Effector memory CD8-positive, alpha-beta T cell (primary cell): ENCODE measurements at regions not wholly inside any gene's neighbourhood (a gene's known extent, or its start where the extent isn't known, plus 50 kb on each side); places are given as distances from the start of the nearest gene placed in this dataset.

Experiments used
- ATAC-seq: fragments of 150-1000 bp; cut with Tn5 transposase; replicated peaks from 2 replicates; pipeline ENCODE4 v1.10.0; 2021; ENCODE audit warnings: mild to moderate bottlenecking, moderate library complexity
- DNase-seq, 3 experiments: peaks; one replicate each; pipeline ENCODE4 v3.0.0; 2021
- H3K27ac Mint-ChIP-seq, 2 donors: one replicate each; pipeline ENCODE4 v1.8.0; 2022; ENCODE audit warnings: mild to moderate bottlenecking in 2 of 2, mixed read lengths in 2 of 2, moderate library complexity in 2 of 2
- H3K27me3 Mint-ChIP-seq, 2 donors: one replicate each; pipeline ENCODE4 v1.8.0; 2022; ENCODE audit warnings: mixed read lengths in 2 of 2
- H3K36me3 Mint-ChIP-seq: one replicate; pipeline ENCODE4 v1.8.0; 2022; ENCODE audit warnings: mild to moderate bottlenecking, moderate library complexity, mixed read lengths; ENCODE audit not compliant: insufficient read depth
- H3K4me1 Mint-ChIP-seq, 2 donors: one replicate each; pipeline ENCODE4 v1.8.0; 2022; ENCODE audit warnings: low read depth in 2 of 2, mixed read lengths in 2 of 2
- H3K4me3 Mint-ChIP-seq, 2 donors: one replicate each; pipeline ENCODE4 v1.8.0; 2022; ENCODE audit warnings: mild to moderate bottlenecking in 2 of 2, mixed read lengths in 2 of 2, moderate library complexity in 2 of 2
- H3K9me3 Mint-ChIP-seq, 2 donors: one replicate each; pipeline ENCODE4 v1.8.0; 2022; ENCODE audit warnings: mixed read lengths in 2 of 2

- H3K4me3 Mint-ChIP-seq = no peak overlapping the region
- H3K4me1 Mint-ChIP-seq = no peaks in the 10 kb centered on the region
These were observed 1670.1 kb upstream of the ACO1 start for GRCh38 chr9:30714389-30714788.

GRCh38 chr9:30718483-30718882 is 1666.0 kb upstream of the ACO1 start:
- H3K4me3 Mint-ChIP-seq = no peak overlapping the region
- H3K4me1 Mint-ChIP-seq = no peaks in the 10 kb centered on the region
- no peaks in the 10 kb centered on the region for H3K9me3 Mint-ChIP-seq
- no peak for ATAC-seq
- no peak for DNase-seq
- no peak overlapping the region for H3K27ac Mint-ChIP-seq
- no peaks in the 10 kb centered on the region for H3K27me3 Mint-ChIP-seq
- no peaks in the 10 kb centered on the region for H3K36me3 Mint-ChIP-seq

More at GRCh38 chr9:30714389-30714788, 1670.1 kb upstream of the ACO1 start:
- Mint-ChIP-seq H3K9me3 (peaks cover 0 to 2% of the 10 kb centered on the region in 2 donors), H3K27ac (no peak overlapping the region), H3K36me3 (no peaks in the 10 kb centered on the region), H3K27me3 (no peaks in the 10 kb centered on the region)
- DNase-seq = no peak
- ATAC-seq = no peak

- no peaks in the 10 kb centered on the region for H3K9me3 Mint-ChIP-seq
- DNase-seq = no peak
- no peak overlapping the region for H3K4me3 Mint-ChIP-seq
- no peak overlapping the region for H3K27ac Mint-ChIP-seq
- H3K4me1 Mint-ChIP-seq = no peaks in the 10 kb centered on the region
- no peak for ATAC-seq
- H3K36me3 Mint-ChIP-seq = no peaks in the 10 kb centered on the region
- no peaks in the 10 kb centered on the region for H3K27me3 Mint-ChIP-seq
These were observed 1662.4 kb upstream of the ACO1 start for GRCh38 chr9:30722065-30722464.

GRCh38 chr9:30723656-30724055 is 1660.8 kb upstream of the ACO1 start:
- Mint-ChIP-seq H3K27ac (no peak overlapping the region), H3K4me1 (no peaks in the 10 kb centered on the region), H3K9me3 (no peaks in the 10 kb centered on the region), H3K36me3 (no peaks in the 10 kb centered on the region), H3K27me3 (no peaks in the 10 kb centered on the region), H3K4me3 (no peak overlapping the region)
- DNase-seq (no peak), ATAC-seq (no peak)

- H3K27ac Mint-ChIP-seq = no peak overlapping the region
- no peak overlapping the region for H3K4me3 Mint-ChIP-seq
- H3K27me3 Mint-ChIP-seq = no peaks in the 10 kb centered on the region
- DNase-seq (no peak), ATAC-seq (no peak)
- H3K9me3 Mint-ChIP-seq = no peaks in the 10 kb centered on the region
- H3K36me3 Mint-ChIP-seq = no peaks in the 10 kb centered on the region
- H3K4me1 Mint-ChIP-seq = no peaks in the 10 kb centered on the region
These were observed 1652.4 kb upstream of the ACO1 start for GRCh38 chr9:30732060-30732459.

- DNase-seq (no peak), ATAC-seq (no peak)
- Mint-ChIP-seq H3K27me3 (no peaks in the 10 kb centered on the region), H3K27ac (no peak overlapping the region), H3K4me3 (no peak overlapping the region), H3K4me1 (no peaks in the 10 kb centered on the region), H3K36me3 (no peaks in the 10 kb centered on the region), H3K9me3 (peaks cover 0 to 8% of the 10 kb centered on the region in 2 donors)
These were observed 1639.6 kb upstream of the ACO1 start for GRCh38 chr9:30744871-30745270.

GRCh38 chr9:30746589-30746988 is 1637.9 kb upstream of the ACO1 start:
- no peaks in the 10 kb centered on the region for H3K36me3 Mint-ChIP-seq
- no peak overlapping the region for H3K27ac Mint-ChIP-seq
- peaks cover 0 to 8% of the 10 kb centered on the region in 2 donors for H3K9me3 Mint-ChIP-seq
- H3K4me3 Mint-ChIP-seq = no peak overlapping the region
- no peak for DNase-seq
- no peak for ATAC-seq
- H3K27me3 Mint-ChIP-seq = no peaks in the 10 kb centered on the region
- no peaks in the 10 kb centered on the region for H3K4me1 Mint-ChIP-seq

GRCh38 chr9:30757723-30758122 is 1626.7 kb upstream of the ACO1 start:
- no peak for ATAC-seq
- peaks cover 0 to under 1% of the 10 kb centered on the region in 2 donors for H3K9me3 Mint-ChIP-seq

GRCh38 chr9:30758726-30759446 is 1625.6 kb upstream of the ACO1 start:
- Mint-ChIP-seq H3K4me3 (no peak overlapping the region), H3K4me1 (no peaks in the 10 kb centered on the region), H3K9me3 (no peaks in the 10 kb centered on the region), H3K27ac (no peak overlapping the region), H3K27me3 (no peaks in the 10 kb centered on the region), H3K36me3 (no peaks in the 10 kb centered on the region)
- ATAC-seq = no peak
- no peak for DNase-seq

More at GRCh38 chr9:30757723-30758122, 1626.7 kb upstream of the ACO1 start:
- no peak overlapping the region for H3K4me3 Mint-ChIP-seq
- no peaks in the 10 kb centered on the region for H3K27me3 Mint-ChIP-seq
- no peaks in the 10 kb centered on the region for H3K36me3 Mint-ChIP-seq
- H3K4me1 Mint-ChIP-seq = no peaks in the 10 kb centered on the region
- no peak overlapping the region for H3K27ac Mint-ChIP-seq
- no peak for DNase-seq

GRCh38 chr9:30765318-30765717 is 1619.1 kb upstream of the ACO1 start:
- no peaks in the 10 kb centered on the region for H3K4me1 Mint-ChIP-seq

GRCh38 chr9:30771163-30771708 is 1613.2 kb upstream of the ACO1 start:
- ATAC-seq (no peak), DNase-seq (no peak)
- H3K4me3 Mint-ChIP-seq = no peak overlapping the region
- H3K27me3 Mint-ChIP-seq = no peaks in the 10 kb centered on the region
- peaks cover 7 to 8% of the 10 kb centered on the region in 2 donors for H3K9me3 Mint-ChIP-seq
- no peaks in the 10 kb centered on the region for H3K4me1 Mint-ChIP-seq
- H3K27ac Mint-ChIP-seq = no peak overlapping the region
- no peaks in the 10 kb centered on the region for H3K36me3 Mint-ChIP-seq

More at GRCh38 chr9:30765318-30765717, 1619.1 kb upstream of the ACO1 start:
- no peaks in the 10 kb centered on the region for H3K27me3 Mint-ChIP-seq
- no peaks in the 10 kb centered on the region for H3K36me3 Mint-ChIP-seq
- DNase-seq = no peak
- no peak overlapping the region for H3K4me3 Mint-ChIP-seq
- H3K9me3 Mint-ChIP-seq = peaks cover 0 to 3% of the 10 kb centered on the region in 2 donors
- ATAC-seq = no peak
- no peak overlapping the region for H3K27ac Mint-ChIP-seq

GRCh38 chr9:30771760-30772159 is 1612.7 kb upstream of the ACO1 start:
- no peak overlapping the region for H3K27ac Mint-ChIP-seq
- no peaks in the 10 kb centered on the region for H3K27me3 Mint-ChIP-seq
- ATAC-seq = no peak
- peaks cover 7 to 8% of the 10 kb centered on the region in 2 donors for H3K9me3 Mint-ChIP-seq
- no peak for DNase-seq
- H3K4me3 Mint-ChIP-seq = no peak overlapping the region
- H3K36me3 Mint-ChIP-seq = no peaks in the 10 kb centered on the region
- no peaks in the 10 kb centered on the region for H3K4me1 Mint-ChIP-seq

- H3K4me1 Mint-ChIP-seq = no peaks in the 10 kb centered on the region
- no peaks in the 10 kb centered on the region for H3K27me3 Mint-ChIP-seq
- no peaks in the 10 kb centered on the region for H3K36me3 Mint-ChIP-seq
- H3K4me3 Mint-ChIP-seq = no peak overlapping the region
- no peak overlapping the region for H3K27ac Mint-ChIP-seq
- DNase-seq (no peak), ATAC-seq (no peak)
- H3K9me3 Mint-ChIP-seq = peaks cover 7 to 8% of the 10 kb centered on the region in 2 donors
These were observed 1611.0 kb upstream of the ACO1 start for GRCh38 chr9:30773427-30773826.

GRCh38 chr9:30774326-30774725 is 1610.1 kb upstream of the ACO1 start:
- peaks cover 6 to 8% of the 10 kb centered on the region in 2 donors for H3K9me3 Mint-ChIP-seq
- no peak overlapping the region for H3K27ac Mint-ChIP-seq
- H3K4me3 Mint-ChIP-seq = no peak overlapping the region

More at GRCh38 chr9:30774326-30774725, 1610.1 kb upstream of the ACO1 start:
- no peak for DNase-seq
- no peak for ATAC-seq
- Mint-ChIP-seq H3K36me3 (no peaks in the 10 kb centered on the region), H3K4me1 (no peaks in the 10 kb centered on the region), H3K27me3 (no peaks in the 10 kb centered on the region)
